HepG2 (cell line): ENCODE measurements at regions not wholly inside any gene's neighbourhood (a gene's known extent, or its start where the extent isn't known, plus 50 kb on each side); places are given as distances from the start of the nearest gene placed in this dataset.

Experiments used
- AGO2 ChIP-seq: fragments of 200-400 bp; formaldehyde crosslinking; optimal IDR thresholded peaks from 2 replicates; pipeline ENCODE3; 2017; ENCODE audit warnings: mild to moderate bottlenecking, low read depth, low read length, moderate library complexity
- AHDC1 ChIP-seq: sonication (generic); formaldehyde crosslinking; IDR thresholded peaks from 2 replicates; pipeline ENCODE4 v1.5.1; 2020; ENCODE audit warnings: mild to moderate bottlenecking, missing genetic modification reagents, borderline replicate concordance
- HDAC6 ChIP-seq: fragments of 200-600 bp; sonication (generic); IDR thresholded peaks from 2 replicates; pipeline ENCODE4 v1.7.0; 2017; ENCODE audit warnings: mild to moderate bottlenecking, antibody characterized with exemption, low read length, low read depth
- HOXA5 ChIP-seq: sonication (generic); formaldehyde crosslinking; IDR thresholded peaks from 2 replicates; pipeline ENCODE4 v1.4.0; 2020; ENCODE audit warnings: missing genetic modification reagents
- JUNB ChIP-seq: sonication (generic); formaldehyde crosslinking; IDR thresholded peaks from 2 replicates; pipeline ENCODE4 v1.8.0; 2022; ENCODE audit warnings: missing genetic modification reagents, mild to moderate bottlenecking, borderline replicate concordance
- KDM2A ChIP-seq: sonication (generic); formaldehyde crosslinking; IDR thresholded peaks from 2 replicates; pipeline ENCODE4 v1.4.0; 2020; ENCODE audit warnings: low read depth, missing genetic modification reagents, borderline replicate concordance
- MED1 ChIP-seq: sonication (generic); formaldehyde crosslinking; IDR thresholded peaks from 2 replicates; pipeline ENCODE4 v1.4.0; 2020; ENCODE audit warnings: missing genetic modification reagents
- MED13 ChIP-seq: sonication (generic); formaldehyde crosslinking; IDR thresholded peaks from 2 replicates; pipeline ENCODE4 v1.5.0; 2020; ENCODE audit warnings: missing genetic modification reagents
- MEF2D ChIP-seq: sonication (generic); formaldehyde crosslinking; IDR thresholded peaks from 2 replicates; pipeline ENCODE4 v1.5.1; 2020; ENCODE audit warnings: mild to moderate bottlenecking, missing genetic modification reagents
- MLXIP ChIP-seq: sonication (generic); formaldehyde crosslinking; IDR thresholded peaks from 2 replicates; pipeline ENCODE4 v1.9.0; 2021; ENCODE audit warnings: missing genetic modification reagents, borderline replicate concordance
- MXD4 ChIP-seq: IDR thresholded peaks from 2 replicates; pipeline ENCODE4 v1.6.1; 2016; ENCODE audit warnings: mild to moderate bottlenecking, missing biosample characterization, missing genetic modification reagents
- PLSCR1 ChIP-seq: sonication (generic); formaldehyde crosslinking; IDR thresholded peaks from 2 replicates; pipeline ENCODE4 v1.5.0; 2020; ENCODE audit warnings: missing genetic modification reagents, mild to moderate bottlenecking, borderline replicate concordance
- ZNF337 ChIP-seq: sonication (generic); formaldehyde crosslinking; IDR thresholded peaks from 2 replicates; pipeline ENCODE4 v1.5.1; 2020; ENCODE audit warnings: missing genetic modification reagents, low read depth, mild to moderate bottlenecking, borderline replicate concordance
- ZNF501 ChIP-seq: sonication (generic); formaldehyde crosslinking; IDR thresholded peaks from 2 replicates; pipeline ENCODE4 v1.5.1; 2020; ENCODE audit warnings: mild to moderate bottlenecking, moderate library complexity, missing genetic modification reagents
- ZNF567 ChIP-seq: sonication (generic); formaldehyde crosslinking; IDR thresholded peaks from 2 replicates; pipeline ENCODE4 v1.8.1; 2023; ENCODE audit warnings: mild to moderate bottlenecking, missing genetic modification reagents, borderline replicate concordance
- ZNF710 ChIP-seq: sonication (generic); formaldehyde crosslinking; IDR thresholded peaks from 2 replicates; pipeline ENCODE4 v1.5.0; 2020; ENCODE audit warnings: mild to moderate bottlenecking, missing genetic modification reagents, borderline replicate concordance
- ZNF768 ChIP-seq: sonication (generic); formaldehyde crosslinking; IDR thresholded peaks from 2 replicates; pipeline ENCODE4 v1.4.0; 2020; ENCODE audit warnings: missing genetic modification reagents

GRCh38 chr7:7118822-7119221 lies 63.5 kb upstream of the C1GALT1 start (continued):
- TF ChIP-seq AHDC1: peak; percentile 92; the same call in 1 of the 2 replicates
- no peak for TF ChIP-seq MXD4 (CRISPR knock-in tag)
- TF ChIP-seq ZNF501 (CRISPR knock-in tag): no peak
- TF ChIP-seq ZNF567 (CRISPR knock-in tag): no peak
- TF ChIP-seq HDAC6: no peak
- no peak for TF ChIP-seq MLXIP (CRISPR knock-in tag)
- TF ChIP-seq ZNF768 (CRISPR knock-in tag): no peak
- TF ChIP-seq MEF2D (CRISPR knock-in tag): no peak
- TF ChIP-seq JUNB (CRISPR knock-in tag): peak; percentile 72; the same call in 1 of the 2 replicates
- peak; percentile 91 for TF ChIP-seq MED1 (CRISPR knock-in tag)
- TF ChIP-seq AGO2: no peak
- TF ChIP-seq ZNF337 (CRISPR knock-in tag): no peak
- TF ChIP-seq HOXA5 (CRISPR knock-in tag): no peak
- no peak for TF ChIP-seq KDM2A (CRISPR knock-in tag)
- peak; percentile 86 for TF ChIP-seq MED13 (CRISPR knock-in tag)
- TF ChIP-seq ZNF710 (CRISPR knock-in tag): no peak
- TF ChIP-seq PLSCR1 (CRISPR knock-in tag): no peak
